Gastroesophageal sphincter (tissue), 4 donors: ENCODE measurements at regions not wholly inside any gene's neighbourhood (a gene's known extent, or its start where the extent isn't known, plus 50 kb on each side); places are given as distances from the start of the nearest gene placed in this dataset.

Source experiments
- ATAC-seq: fragments of 150-250 bp; one replicate; pipeline ENCODE4 v1.9.1; 2016; ENCODE audit warnings: mild to moderate bottlenecking, moderate library complexity
- H3K27ac ChIP-seq, 4 donors: fragments of 200-600 bp; sonication (generic) in 3 of 4; 1 replicate in 3 of 4; 2 replicates in 1 of 4; pipeline ENCODE4 v1.5.1; 2016 to 2019
- H3K27me3 ChIP-seq: fragments of 200-600 bp; sonication (generic); one replicate; pipeline ENCODE4 v1.5.1; 2019
- H3K36me3 ChIP-seq, 2 donors: fragments of 200-600 bp; sonication (generic); one replicate each; pipeline ENCODE4 v1.5.1; 2019; ENCODE audit warnings: control low read depth in 1 of 2
- H3K4me1 ChIP-seq, 3 donors: fragments of 200-600 bp; sonication (generic); 1 replicate in 2 of 3; 2 replicates in 1 of 3; pipeline ENCODE4 v1.5.1; 2016 to 2019; ENCODE audit warnings: control low read depth in 2 of 3
- H3K4me3 ChIP-seq, 2 donors: fragments of 200-600 bp; sonication (generic); one replicate each; pipeline ENCODE4 v1.5.1; 2019; ENCODE audit warnings: mild to moderate bottlenecking in 1 of 2, moderate library complexity in 1 of 2
- H3K9me3 ChIP-seq, 3 donors: fragments of 200-600 bp; sonication (generic); one replicate each; pipeline ENCODE4 v1.5.1; 2017 to 2019; ENCODE audit warnings: control low read depth in 2 of 3
- EP300 ChIP-seq: sonication (generic); formaldehyde crosslinking; IDR thresholded peaks from one replicate; pipeline ENCODE4 v1.6.1; 2017; ENCODE audit warnings: antibody characterized with exemption, mild to moderate bottlenecking
- POLR2A ChIP-seq, 2 donors: fragments of 450-650 bp; IDR thresholded peaks; one replicate each; pipeline ENCODE4 v1.6.1; 2017; ENCODE audit warnings: antibody characterized with exemption in 2 of 2, mild to moderate bottlenecking in 2 of 2, moderate library complexity in 1 of 2
- POLR2AphosphoS5 ChIP-seq: sonication (generic); formaldehyde crosslinking; IDR thresholded peaks from one replicate; pipeline ENCODE4 v1.6.1; 2017; ENCODE audit warnings: antibody characterized with exemption
- WGBS, 2 donors: methylation state at CpG; one replicate each; pipeline ENCODE4 v1.1.5; 2018; ENCODE audit warnings: low coverage in 1 of 2; 5-methylcytosine and 5-hydroxymethylcytosine counted together
- TF ChIP-seq, protein P1 (sequence below), 4 experiments: fragments of 200-600 bp in 2 of 4; fragments of 450-650 bp in 2 of 4; sonication (generic) in 1 of 4; IDR thresholded peaks; one replicate each; pipeline ENCODE4 v1.5.1; 2017 to 2019; ENCODE audit warnings: antibody characterized with exemption in 4 of 4, mild to moderate bottlenecking in 2 of 4, moderate library complexity in 2 of 4

DNA sequence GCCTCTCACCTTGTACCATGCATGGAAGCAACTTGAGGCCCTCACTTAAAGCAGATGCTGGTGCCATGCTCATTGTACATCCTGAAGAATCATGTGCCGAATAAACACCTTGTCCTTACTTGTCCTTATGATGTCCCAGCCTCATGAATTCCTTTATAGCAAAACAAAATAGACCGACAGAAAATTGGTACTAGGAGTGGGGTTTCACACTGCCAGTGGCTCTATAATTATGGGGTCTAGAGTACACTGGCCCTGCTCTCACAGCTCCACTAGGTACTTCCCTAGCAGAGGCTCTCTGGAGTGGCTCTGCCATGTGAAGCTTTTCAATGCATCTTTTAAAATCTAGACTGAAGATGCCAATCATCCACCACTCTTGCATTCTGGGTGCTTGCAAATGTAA is 101.2 kb downstream of the HTR1B start:
- Histone ChIP-seq H3K4me3 (no peak overlapping the region), H3K27ac (no peak overlapping the region), H3K36me3 (peaks cover 0 to 4% of the 10 kb centered on the region in 2 donors), H3K4me1 (peaks cover 0 to 6% (median 0%) of the 10 kb centered on the region in 3 donors), H3K9me3 (peaks cover 0 to 16% (median 0%) of the 10 kb centered on the region in 3 donors), H3K27me3 (no peaks in the 10 kb centered on the region)
- TF ChIP-seq EP300 (no peak), POLR2AphosphoS5 (no peak), POLR2A (IDR thresholded peaks at IDR 0.05) (no peak)
- TF ChIP-seq, protein P1, sequence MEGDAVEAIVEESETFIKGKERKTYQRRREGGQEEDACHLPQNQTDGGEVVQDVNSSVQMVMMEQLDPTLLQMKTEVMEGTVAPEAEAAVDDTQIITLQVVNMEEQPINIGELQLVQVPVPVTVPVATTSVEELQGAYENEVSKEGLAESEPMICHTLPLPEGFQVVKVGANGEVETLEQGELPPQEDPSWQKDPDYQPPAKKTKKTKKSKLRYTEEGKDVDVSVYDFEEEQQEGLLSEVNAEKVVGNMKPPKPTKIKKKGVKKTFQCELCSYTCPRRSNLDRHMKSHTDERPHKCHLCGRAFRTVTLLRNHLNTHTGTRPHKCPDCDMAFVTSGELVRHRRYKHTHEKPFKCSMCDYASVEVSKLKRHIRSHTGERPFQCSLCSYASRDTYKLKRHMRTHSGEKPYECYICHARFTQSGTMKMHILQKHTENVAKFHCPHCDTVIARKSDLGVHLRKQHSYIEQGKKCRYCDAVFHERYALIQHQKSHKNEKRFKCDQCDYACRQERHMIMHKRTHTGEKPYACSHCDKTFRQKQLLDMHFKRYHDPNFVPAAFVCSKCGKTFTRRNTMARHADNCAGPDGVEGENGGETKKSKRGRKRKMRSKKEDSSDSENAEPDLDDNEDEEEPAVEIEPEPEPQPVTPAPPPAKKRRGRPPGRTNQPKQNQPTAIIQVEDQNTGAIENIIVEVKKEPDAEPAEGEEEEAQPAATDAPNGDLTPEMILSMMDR (IDR thresholded peaks at IDR 0.05), result no peak
- no peak for ATAC-seq
- 92 to 100% methylated on average over 2 of the region's 2 CpGs for WGBS, 2 donors

DNA sequence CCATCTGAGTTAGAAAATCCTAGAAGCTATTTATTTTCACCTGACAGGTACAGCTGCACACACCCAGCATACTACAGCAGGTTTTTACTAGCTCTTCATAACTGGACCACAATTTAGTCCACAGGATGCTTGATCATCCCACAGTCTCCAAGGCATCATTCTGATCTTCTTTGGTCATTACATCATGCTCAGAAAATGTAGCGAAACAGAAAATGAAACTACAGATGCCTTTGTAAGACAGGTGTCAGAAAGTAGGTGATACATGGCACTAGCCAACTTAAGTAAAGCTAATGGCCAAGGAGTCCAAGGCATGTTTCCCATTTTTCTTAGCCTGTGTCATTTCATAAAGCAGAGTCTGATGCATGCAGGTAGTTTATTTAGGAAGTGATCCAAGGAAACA is 102.3 kb downstream of the HTR1B start:
- H3K27ac ChIP-seq, result no peak overlapping the region
- peaks cover 0 to 4% of the 10 kb centered on the region in 2 donors for H3K36me3 ChIP-seq
- H3K4me3 ChIP-seq, result no peak overlapping the region
- TF ChIP-seq POLR2A (IDR thresholded peaks at IDR 0.05) (no peak), POLR2AphosphoS5 (no peak), EP300 (no peak)
- TF ChIP-seq, protein P1 (IDR thresholded peaks at IDR 0.05), result no peak
- H3K9me3 ChIP-seq, result peaks cover 0 to 16% (median 0%) of the 10 kb centered on the region in 3 donors
- no peak for ATAC-seq
- peaks cover 0 to 6% (median 0%) of the 10 kb centered on the region in 3 donors for H3K4me1 ChIP-seq
- no peaks in the 10 kb centered on the region for H3K27me3 ChIP-seq
- WGBS, 2 donors, result 89 to 100% methylated on average over 1 of the region's 1 CpG

DNA sequence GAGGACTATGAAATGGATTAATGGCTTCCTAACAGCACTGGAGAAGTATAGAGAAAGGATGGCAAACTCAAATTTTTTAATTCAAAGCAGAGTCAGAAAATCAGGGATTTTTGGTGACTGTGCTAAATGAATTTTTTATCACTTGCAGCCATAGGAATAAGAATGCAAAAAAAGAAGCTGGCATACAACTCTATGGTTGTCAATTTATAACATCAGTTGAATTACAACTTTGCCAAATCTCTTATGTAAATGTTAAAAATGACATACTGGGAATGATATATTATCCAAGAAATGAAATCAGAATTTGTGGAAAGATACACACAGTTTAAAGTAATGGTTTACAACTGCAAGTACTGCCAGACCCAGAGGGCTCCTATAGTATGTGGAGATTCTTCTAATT is 106.5 kb downstream of the HTR1B start:
- H3K27me3 ChIP-seq, result no peaks in the 10 kb centered on the region
- H3K4me1 ChIP-seq, result peaks cover 0 to 6% (median 0%) of the 10 kb centered on the region in 3 donors
- no peak for TF ChIP-seq POLR2A (IDR thresholded peaks at IDR 0.05)
- H3K27ac ChIP-seq, result no peak overlapping the region
- no peaks in the 10 kb centered on the region for H3K36me3 ChIP-seq
- peaks cover 0 to 4% (median 0%) of the 10 kb centered on the region in 3 donors for H3K9me3 ChIP-seq
- H3K4me3 ChIP-seq, result no peak overlapping the region
- ATAC-seq, result no peak

DNA sequence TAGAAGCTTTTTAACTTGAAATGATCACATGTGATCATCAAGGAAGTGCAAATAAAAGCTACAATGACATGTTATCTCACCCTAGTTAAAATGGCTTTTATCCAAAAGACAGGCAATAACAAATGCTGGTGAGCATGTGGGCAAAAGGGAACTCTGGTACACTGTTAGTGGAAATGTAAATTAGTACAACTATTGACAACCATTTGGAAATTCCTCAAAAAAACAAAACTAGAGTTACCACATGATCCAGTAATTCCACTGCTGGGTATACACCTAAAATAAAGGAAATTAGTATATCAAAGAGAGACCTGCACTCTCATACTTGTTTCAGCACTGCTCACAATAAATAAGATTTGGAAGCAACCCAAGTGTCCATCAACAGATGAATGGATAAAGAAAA is 108.7 kb downstream of the HTR1B start:
- H3K4me3 ChIP-seq, result no peak overlapping the region
- H3K27ac ChIP-seq, result no peak overlapping the region
- no peaks in the 10 kb centered on the region for H3K27me3 ChIP-seq
- ATAC-seq, result no peak
- H3K9me3 ChIP-seq, result no peaks in the 10 kb centered on the region
- TF ChIP-seq, protein P1 (IDR thresholded peaks at IDR 0.05), result no peak
- no peak for TF ChIP-seq POLR2A (IDR thresholded peaks at IDR 0.05)
- no peak for TF ChIP-seq POLR2AphosphoS5
- no peak for TF ChIP-seq EP300
- no peaks in the 10 kb centered on the region for H3K36me3 ChIP-seq
- H3K4me1 ChIP-seq, result no peaks in the 10 kb centered on the region

DNA sequence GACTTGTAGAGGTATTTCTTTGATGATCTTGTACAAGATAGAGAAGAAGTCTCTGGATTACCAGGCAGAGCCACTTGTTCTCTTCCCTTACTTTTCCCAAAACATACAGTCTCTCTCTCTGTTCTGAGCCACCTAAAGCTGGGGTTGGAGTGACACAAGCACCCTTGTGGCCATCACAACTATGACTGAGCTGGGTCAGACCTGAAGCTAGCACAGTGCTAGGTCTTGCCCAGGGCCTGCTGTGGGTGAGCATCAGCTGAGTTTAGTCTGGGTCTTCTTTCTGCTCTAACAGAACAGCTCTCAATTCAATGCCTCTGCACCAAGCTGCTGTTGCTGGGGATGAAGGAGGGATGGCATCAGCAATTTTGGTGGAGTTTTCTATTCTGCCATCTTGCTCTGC is 110.2 kb downstream of the HTR1B start:
- Histone ChIP-seq H3K9me3 (no peaks in the 10 kb centered on the region), H3K4me3 (no peak overlapping the region), H3K27ac (no peak overlapping the region), H3K4me1 (no peaks in the 10 kb centered on the region), H3K36me3 (no peaks in the 10 kb centered on the region), H3K27me3 (no peaks in the 10 kb centered on the region)
- ATAC-seq, result no peak
- TF ChIP-seq POLR2AphosphoS5, result no peak
- no peak for TF ChIP-seq POLR2A (IDR thresholded peaks at IDR 0.05)
- TF ChIP-seq, protein P1 (IDR thresholded peaks at IDR 0.05), result no peak
- TF ChIP-seq EP300, result no peak
